Neural crest cell (in vitro differentiated cells): ENCODE measurements at regions not wholly inside any gene's neighbourhood (a gene's known extent, or its start where the extent isn't known, plus 50 kb on each side); places are given as distances from the start of the nearest gene placed in this dataset.

Experiments
- DNase-seq: peaks from one replicate; pipeline ENCODE4 v3.0.0; 2021; ENCODE audit warnings: low read depth, mixed read lengths, low spot score
- H3K27ac Mint-ChIP-seq: one replicate; pipeline ENCODE4 v1.8.0; 2021; ENCODE audit warnings: mild to moderate bottlenecking, mixed read lengths; ENCODE audit not compliant: unreplicated experiment
- H3K27me3 Mint-ChIP-seq: 2 replicates; pipeline ENCODE4 v1.8.0; 2021; ENCODE audit warnings: low read depth, mild to moderate bottlenecking, mixed read lengths
- H3K36me3 Mint-ChIP-seq: 2 replicates; pipeline ENCODE4 v1.8.0; 2021; ENCODE audit warnings: low read depth, mild to moderate bottlenecking, mixed read lengths
- H3K4me1 Mint-ChIP-seq: 2 replicates; pipeline ENCODE4 v1.8.0; 2021; ENCODE audit warnings: mixed read lengths
- H3K4me3 Mint-ChIP-seq: one replicate; pipeline ENCODE4 v1.8.0; 2021; ENCODE audit warnings: mild to moderate bottlenecking, mixed read lengths
- H3K9me3 Mint-ChIP-seq: 2 replicates; pipeline ENCODE4 v1.8.0; 2021; ENCODE audit warnings: mixed read lengths
- CTCF ChIP-seq: fragments of 200-600 bp; sonication (generic); conservative IDR thresholded peaks from 2 replicates; pipeline ENCODE4 v1.5.0; 2021; ENCODE audit warnings: antibody characterized with exemption, mild to moderate bottlenecking

DNA sequence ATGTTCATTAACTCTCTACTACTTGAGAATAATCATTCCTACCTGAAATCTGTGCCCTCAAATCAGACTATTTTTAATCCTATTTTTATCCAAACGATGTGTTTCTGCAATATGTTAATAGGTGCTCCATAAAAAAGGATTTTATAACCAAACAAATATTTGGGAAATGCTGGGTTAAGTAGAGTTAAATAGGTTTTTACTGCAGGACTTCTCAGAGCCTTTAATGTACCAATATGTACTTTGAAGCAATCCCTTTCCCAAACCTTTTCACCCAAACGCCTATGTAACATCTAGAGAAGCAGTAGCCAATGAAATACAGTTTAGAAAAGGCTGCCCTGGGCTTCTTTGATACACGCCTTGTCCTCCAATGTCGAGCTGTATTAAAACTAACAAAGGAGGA, 182.5 kb downstream of the SP3 start:
- Mint-ChIP-seq H3K4me3 (no peak overlapping the region), H3K36me3 (no peaks in the 10 kb centered on the region), H3K27ac (no peak overlapping the region), H3K4me1 (peaks cover 8% of the 10 kb centered on the region), H3K9me3 (peaks cover 12% of the 10 kb centered on the region), H3K27me3 (no peaks in the 10 kb centered on the region)
- no peak for TF ChIP-seq CTCF
- no peak for DNase-seq

DNA sequence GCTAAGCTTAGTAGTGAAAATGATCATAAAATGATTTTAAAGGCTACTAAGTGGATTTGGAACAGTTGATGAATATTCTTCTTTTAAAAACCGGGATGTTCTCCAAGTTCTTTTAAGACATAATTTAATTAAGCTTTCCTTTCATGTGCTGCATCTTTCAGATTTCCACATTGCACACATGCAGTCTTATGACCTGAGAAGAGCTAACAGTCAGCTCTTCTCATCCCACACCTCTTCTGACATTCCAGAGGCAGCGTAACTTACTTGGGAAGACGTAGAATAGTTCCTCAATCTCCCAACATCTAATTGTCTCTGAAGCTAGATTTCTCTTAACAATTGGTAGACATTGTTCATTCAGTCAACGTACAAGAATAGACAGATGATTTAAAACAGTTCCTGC, 181.8 kb downstream of the SP3 start:
- no peaks in the 10 kb centered on the region for H3K27me3 Mint-ChIP-seq
- H3K4me3 Mint-ChIP-seq = no peak overlapping the region
- H3K9me3 Mint-ChIP-seq = peaks cover 12% of the 10 kb centered on the region
- H3K27ac Mint-ChIP-seq = no peak overlapping the region
- no peak for TF ChIP-seq CTCF
- H3K36me3 Mint-ChIP-seq = no peaks in the 10 kb centered on the region
- peaks cover 8% of the 10 kb centered on the region for H3K4me1 Mint-ChIP-seq
- no peak for DNase-seq

DNA sequence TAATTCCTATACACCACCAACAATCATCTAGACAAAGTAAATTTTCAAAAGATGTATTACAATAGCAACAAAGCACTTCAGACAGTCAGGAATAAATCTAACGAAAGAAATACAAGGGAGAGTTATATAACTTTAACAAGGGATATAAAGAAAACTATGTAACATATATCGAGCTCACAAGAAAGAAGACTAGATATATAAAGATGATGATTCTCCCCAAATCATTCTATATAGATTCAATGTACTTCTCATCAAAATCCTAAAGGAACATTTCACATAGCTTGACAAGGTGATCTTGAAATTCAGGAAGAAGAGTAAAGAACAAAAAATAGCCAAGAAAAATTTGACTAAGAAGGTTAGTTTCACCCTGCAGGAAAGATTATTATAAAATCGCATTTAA, 179.4 kb downstream of the SP3 start:
- H3K27ac Mint-ChIP-seq = no peak overlapping the region
- no peak for DNase-seq
- H3K36me3 Mint-ChIP-seq = no peaks in the 10 kb centered on the region
- H3K27me3 Mint-ChIP-seq = no peaks in the 10 kb centered on the region
- TF ChIP-seq CTCF = no peak
- H3K4me3 Mint-ChIP-seq = no peak overlapping the region
- peaks cover 8% of the 10 kb centered on the region for H3K4me1 Mint-ChIP-seq
- H3K9me3 Mint-ChIP-seq = no peaks in the 10 kb centered on the region

GRCh38 chr2:173791502-173791901, 173.7 kb downstream of the SP3 start:
- Mint-ChIP-seq H3K9me3 (no peaks in the 10 kb centered on the region), H3K4me1 (peaks cover 20% of the 10 kb centered on the region), H3K36me3 (no peaks in the 10 kb centered on the region), H3K27me3 (no peaks in the 10 kb centered on the region), H3K4me3 (no peak overlapping the region), H3K27ac (peak overlapping the region; percentile 16)
- no peak for TF ChIP-seq CTCF
- DNase-seq = no peak

DNA sequence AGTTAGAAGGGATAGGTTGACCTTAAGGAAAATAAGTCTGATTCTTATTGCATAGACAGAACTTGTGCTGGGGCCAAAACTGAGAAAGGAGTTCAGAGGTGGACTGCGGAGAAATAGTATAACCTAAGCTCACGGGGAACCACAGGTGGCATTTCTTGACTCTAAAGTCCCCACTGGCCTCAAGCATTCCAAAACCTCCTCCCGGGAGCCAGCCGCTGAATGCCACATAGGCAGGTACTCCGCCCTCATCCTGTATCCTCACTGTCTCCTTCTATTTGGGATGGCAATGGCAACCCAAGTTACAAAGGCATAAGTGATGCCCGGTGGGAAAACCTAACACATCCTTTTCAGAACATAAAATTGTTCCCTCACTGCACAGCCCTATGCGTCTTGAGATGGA, 173.0 kb downstream of the SP3 start:
- DNase-seq = no peak
- peaks cover 20% of the 10 kb centered on the region for H3K4me1 Mint-ChIP-seq

More for the DNA sequence above, 173.0 kb downstream of the SP3 start:
- Mint-ChIP-seq H3K27me3 (no peaks in the 10 kb centered on the region), H3K36me3 (no peaks in the 10 kb centered on the region), H3K27ac (no peak overlapping the region), H3K9me3 (no peaks in the 10 kb centered on the region), H3K4me3 (no peak overlapping the region)
- TF ChIP-seq CTCF = no peak
